ENCODE measurements at regions not wholly inside any gene's neighbourhood (a gene's known extent, or its start where the extent isn't known, plus 50 kb on each side); places are given as distances from the start of the nearest gene placed in this dataset.

DNA sequence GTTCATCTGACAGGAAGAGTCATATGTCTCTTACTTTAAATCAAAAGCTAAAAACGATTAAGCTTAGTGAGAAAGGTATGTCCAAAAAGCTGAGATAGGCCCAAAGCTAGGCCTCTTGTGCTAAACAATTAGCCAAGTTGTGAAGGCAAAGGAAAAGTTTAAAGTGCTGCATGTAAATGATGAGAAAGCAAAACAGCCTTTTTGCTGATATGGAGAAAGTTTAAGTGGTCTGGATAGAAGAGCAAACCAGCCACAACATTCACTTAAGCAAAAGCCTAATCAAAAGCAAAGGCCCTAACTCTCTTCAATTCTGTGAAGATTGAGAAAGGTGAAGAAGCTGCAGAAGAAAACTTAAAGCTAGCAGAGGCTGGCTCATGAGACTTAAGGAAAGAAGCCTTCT lies 511.3 kb upstream of the FAM98A start:
- ATAC-seq (no peak), DNase-seq (ENCODE audit: low spot score) (no peak)
- POLR2A ChIA-PET, result no interaction called here
- H3K36me3 Mint-ChIP-seq, result no peaks in the 10 kb centered on the region
- peaks cover 5% of the 10 kb centered on the region for H3K9me3 Mint-ChIP-seq
- CTCF ChIA-PET, result interaction anchor here (1.4 kb wide), 1 partner anchor 460 kb away, joined by 3 read pairs; no protein-coding TSS in a partner anchor
- peaks cover 3% of the 10 kb centered on the region; the same call in 1 of the 2 replicates for H3K4me1 Mint-ChIP-seq
- no peak overlapping the region for H3K4me3 Mint-ChIP-seq
- no peaks in the 10 kb centered on the region; the same call in 1 of the 2 replicates for H3K27me3 Mint-ChIP-seq (ENCODE audit: low read depth)
- H3K27ac Mint-ChIP-seq, result no peak overlapping the region
- TF ChIP-seq TP53 (CRISPR knock-in tag; IDR thresholded peaks at IDR 0.05), result no peak
- no peak for TF ChIP-seq RORB (CRISPR knock-in tag; IDR thresholded peaks at IDR 0.05)
- no peak for TF ChIP-seq NFATC4 (CRISPR knock-in tag; IDR thresholded peaks at IDR 0.05)
- no peak for TF ChIP-seq NR1H2 (CRISPR knock-in tag; IDR thresholded peaks at IDR 0.05)
- TF ChIP-seq ZNF232 (CRISPR knock-in tag; IDR thresholded peaks at IDR 0.05), result no peak

DNA sequence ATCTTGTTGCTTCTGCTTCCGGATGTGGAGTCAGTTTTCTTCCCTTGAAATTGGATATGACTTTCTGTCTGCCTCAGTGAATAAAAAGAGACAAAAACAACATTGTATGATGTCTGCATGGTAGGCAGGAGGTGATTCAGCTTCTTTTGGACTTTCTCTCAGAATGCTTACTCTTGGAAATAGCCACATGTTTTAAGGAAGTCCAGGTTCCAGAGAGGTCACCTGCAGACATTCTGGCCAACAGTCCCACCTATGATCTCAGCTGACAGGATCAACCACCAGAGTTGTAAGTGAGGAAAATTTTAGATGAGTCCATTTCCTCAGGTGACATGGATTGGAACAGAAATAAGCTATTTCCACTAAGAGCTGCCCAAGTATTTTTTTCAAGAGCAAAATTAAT lies 508.7 kb upstream of the FAM98A start:
- ATAC-seq (no peak), DNase-seq (ENCODE audit: low spot score) (no peak)
- no peak for TF ChIP-seq RORB (CRISPR knock-in tag; IDR thresholded peaks at IDR 0.05)
- TF ChIP-seq CBFB (CRISPR knock-in tag; IDR thresholded peaks at IDR 0.05; ENCODE audit: low read depth), result no peak
- TF ChIP-seq, protein P1, sequence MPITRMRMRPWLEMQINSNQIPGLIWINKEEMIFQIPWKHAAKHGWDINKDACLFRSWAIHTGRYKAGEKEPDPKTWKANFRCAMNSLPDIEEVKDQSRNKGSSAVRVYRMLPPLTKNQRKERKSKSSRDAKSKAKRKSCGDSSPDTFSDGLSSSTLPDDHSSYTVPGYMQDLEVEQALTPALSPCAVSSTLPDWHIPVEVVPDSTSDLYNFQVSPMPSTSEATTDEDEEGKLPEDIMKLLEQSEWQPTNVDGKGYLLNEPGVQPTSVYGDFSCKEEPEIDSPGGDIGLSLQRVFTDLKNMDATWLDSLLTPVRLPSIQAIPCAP (CRISPR knock-in tag; IDR thresholded peaks at IDR 0.05), result no peak
- no peak for TF ChIP-seq TCF7 (CRISPR knock-in tag; IDR thresholded peaks at IDR 0.05; ENCODE audit: low read depth)
- no peak for TF ChIP-seq MYBL2 (CRISPR knock-in tag; IDR thresholded peaks at IDR 0.05)
- TF ChIP-seq, protein P2, sequence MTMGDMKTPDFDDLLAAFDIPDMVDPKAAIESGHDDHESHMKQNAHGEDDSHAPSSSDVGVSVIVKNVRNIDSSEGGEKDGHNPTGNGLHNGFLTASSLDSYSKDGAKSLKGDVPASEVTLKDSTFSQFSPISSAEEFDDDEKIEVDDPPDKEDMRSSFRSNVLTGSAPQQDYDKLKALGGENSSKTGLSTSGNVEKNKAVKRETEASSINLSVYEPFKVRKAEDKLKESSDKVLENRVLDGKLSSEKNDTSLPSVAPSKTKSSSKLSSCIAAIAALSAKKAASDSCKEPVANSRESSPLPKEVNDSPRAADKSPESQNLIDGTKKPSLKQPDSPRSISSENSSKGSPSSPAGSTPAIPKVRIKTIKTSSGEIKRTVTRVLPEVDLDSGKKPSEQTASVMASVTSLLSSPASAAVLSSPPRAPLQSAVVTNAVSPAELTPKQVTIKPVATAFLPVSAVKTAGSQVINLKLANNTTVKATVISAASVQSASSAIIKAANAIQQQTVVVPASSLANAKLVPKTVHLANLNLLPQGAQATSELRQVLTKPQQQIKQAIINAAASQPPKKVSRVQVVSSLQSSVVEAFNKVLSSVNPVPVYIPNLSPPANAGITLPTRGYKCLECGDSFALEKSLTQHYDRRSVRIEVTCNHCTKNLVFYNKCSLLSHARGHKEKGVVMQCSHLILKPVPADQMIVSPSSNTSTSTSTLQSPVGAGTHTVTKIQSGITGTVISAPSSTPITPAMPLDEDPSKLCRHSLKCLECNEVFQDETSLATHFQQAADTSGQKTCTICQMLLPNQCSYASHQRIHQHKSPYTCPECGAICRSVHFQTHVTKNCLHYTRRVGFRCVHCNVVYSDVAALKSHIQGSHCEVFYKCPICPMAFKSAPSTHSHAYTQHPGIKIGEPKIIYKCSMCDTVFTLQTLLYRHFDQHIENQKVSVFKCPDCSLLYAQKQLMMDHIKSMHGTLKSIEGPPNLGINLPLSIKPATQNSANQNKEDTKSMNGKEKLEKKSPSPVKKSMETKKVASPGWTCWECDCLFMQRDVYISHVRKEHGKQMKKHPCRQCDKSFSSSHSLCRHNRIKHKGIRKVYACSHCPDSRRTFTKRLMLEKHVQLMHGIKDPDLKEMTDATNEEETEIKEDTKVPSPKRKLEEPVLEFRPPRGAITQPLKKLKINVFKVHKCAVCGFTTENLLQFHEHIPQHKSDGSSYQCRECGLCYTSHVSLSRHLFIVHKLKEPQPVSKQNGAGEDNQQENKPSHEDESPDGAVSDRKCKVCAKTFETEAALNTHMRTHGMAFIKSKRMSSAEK (CRISPR knock-in tag; IDR thresholded peaks at IDR 0.05; ENCODE audit: borderline replicate concordance), result no peak
- TF ChIP-seq ESRRA (CRISPR knock-in tag; IDR thresholded peaks at IDR 0.05; ENCODE audit: borderline replicate concordance), result no peak
- no peak for TF ChIP-seq HMGA2 (CRISPR knock-in tag; IDR thresholded peaks at IDR 0.05)
- TF ChIP-seq SMAD4 (CRISPR knock-in tag; IDR thresholded peaks at IDR 0.05), result no peak
- no peaks in the 10 kb centered on the region for H3K9me3 Mint-ChIP-seq
- no peak overlapping the region for H3K4me3 Mint-ChIP-seq
- H3K36me3 Mint-ChIP-seq, result no peaks in the 10 kb centered on the region
- ChIA-PET POLR2A (no interaction called here), CTCF (no interaction called here)
- H3K27me3 Mint-ChIP-seq (ENCODE audit: low read depth), result no peaks in the 10 kb centered on the region
- peaks cover 3% of the 10 kb centered on the region; the same call in 1 of the 2 replicates for H3K4me1 Mint-ChIP-seq
- H3K27ac Mint-ChIP-seq, result no peak overlapping the region

DNA sequence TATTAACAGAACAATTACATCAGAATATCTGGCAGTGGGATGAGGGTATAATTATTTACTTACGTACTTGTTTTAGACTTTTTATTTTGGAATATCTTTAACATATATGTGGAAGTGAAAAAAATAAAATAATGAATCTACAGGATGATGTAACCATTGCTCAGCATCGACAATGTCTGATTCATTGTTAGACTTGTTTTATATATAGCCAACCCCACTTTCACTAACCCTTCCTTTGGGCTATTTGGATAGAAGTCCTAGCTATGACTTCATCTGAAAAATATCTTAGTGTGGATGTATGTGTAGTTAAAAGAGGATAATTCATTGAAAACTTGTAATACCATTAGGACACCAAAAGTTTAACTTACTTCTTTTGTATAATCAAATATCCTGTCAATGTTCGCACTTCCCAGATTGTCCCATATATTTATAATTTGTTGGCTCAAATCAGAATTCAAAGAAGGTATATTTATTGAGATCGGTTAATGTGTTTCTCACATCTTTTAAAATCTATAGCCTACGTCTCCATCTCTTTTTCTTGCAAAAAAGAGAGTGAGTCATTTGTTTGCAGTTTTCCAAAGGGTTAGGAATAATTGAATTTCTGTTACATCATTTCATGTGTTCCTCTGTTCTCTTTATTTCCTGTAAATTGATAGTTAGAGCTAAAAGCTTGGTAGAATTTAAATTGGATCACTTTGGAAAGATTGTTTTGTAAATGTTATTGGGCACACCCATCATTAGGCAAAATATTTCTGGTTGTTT lies 506.1 kb upstream of the FAM98A start:
- ATAC-seq, result no peak
- Mint-ChIP-seq H3K4me1 (peaks cover 3% of the 10 kb centered on the region; the same call in 1 of the 2 replicates), H3K27ac (no peak overlapping the region), H3K36me3 (no peaks in the 10 kb centered on the region), H3K27me3 (ENCODE audit: low read depth) (no peaks in the 10 kb centered on the region), H3K4me3 (no peak overlapping the region), H3K9me3 (no peaks in the 10 kb centered on the region)
- no peak for DNase-seq (ENCODE audit: low spot score)
- ChIA-PET POLR2A (no interaction called here), CTCF (no interaction called here)
- TF ChIP-seq, protein P3, sequence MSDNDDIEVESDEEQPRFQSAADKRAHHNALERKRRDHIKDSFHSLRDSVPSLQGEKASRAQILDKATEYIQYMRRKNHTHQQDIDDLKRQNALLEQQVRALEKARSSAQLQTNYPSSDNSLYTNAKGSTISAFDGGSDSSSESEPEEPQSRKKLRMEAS (CRISPR knock-in tag; IDR thresholded peaks at IDR 0.05), result no peak
- TF ChIP-seq, protein P4, sequence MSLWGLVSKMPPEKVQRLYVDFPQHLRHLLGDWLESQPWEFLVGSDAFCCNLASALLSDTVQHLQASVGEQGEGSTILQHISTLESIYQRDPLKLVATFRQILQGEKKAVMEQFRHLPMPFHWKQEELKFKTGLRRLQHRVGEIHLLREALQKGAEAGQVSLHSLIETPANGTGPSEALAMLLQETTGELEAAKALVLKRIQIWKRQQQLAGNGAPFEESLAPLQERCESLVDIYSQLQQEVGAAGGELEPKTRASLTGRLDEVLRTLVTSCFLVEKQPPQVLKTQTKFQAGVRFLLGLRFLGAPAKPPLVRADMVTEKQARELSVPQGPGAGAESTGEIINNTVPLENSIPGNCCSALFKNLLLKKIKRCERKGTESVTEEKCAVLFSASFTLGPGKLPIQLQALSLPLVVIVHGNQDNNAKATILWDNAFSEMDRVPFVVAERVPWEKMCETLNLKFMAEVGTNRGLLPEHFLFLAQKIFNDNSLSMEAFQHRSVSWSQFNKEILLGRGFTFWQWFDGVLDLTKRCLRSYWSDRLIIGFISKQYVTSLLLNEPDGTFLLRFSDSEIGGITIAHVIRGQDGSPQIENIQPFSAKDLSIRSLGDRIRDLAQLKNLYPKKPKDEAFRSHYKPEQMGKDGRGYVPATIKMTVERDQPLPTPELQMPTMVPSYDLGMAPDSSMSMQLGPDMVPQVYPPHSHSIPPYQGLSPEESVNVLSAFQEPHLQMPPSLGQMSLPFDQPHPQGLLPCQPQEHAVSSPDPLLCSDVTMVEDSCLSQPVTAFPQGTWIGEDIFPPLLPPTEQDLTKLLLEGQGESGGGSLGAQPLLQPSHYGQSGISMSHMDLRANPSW (CRISPR knock-in tag; conservative IDR thresholded peaks at IDR 0.05; ENCODE audit: low read depth), result no peak
- TF ChIP-seq, protein P5, sequence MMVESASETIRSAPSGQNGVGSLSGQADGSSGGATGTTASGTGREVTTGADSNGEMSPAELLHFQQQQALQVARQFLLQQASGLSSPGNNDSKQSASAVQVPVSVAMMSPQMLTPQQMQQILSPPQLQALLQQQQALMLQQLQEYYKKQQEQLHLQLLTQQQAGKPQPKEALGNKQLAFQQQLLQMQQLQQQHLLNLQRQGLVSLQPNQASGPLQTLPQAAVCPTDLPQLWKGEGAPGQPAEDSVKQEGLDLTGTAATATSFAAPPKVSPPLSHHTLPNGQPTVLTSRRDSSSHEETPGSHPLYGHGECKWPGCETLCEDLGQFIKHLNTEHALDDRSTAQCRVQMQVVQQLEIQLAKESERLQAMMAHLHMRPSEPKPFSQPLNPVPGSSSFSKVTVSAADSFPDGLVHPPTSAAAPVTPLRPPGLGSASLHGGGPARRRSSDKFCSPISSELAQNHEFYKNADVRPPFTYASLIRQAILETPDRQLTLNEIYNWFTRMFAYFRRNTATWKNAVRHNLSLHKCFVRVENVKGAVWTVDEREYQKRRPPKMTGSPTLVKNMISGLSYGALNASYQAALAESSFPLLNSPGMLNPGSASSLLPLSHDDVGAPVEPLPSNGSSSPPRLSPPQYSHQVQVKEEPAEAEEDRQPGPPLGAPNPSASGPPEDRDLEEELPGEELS (CRISPR knock-in tag; IDR thresholded peaks at IDR 0.05), result no peak
- no peak for TF ChIP-seq SMAD3 (CRISPR knock-in tag; IDR thresholded peaks at IDR 0.05; ENCODE audit: borderline replicate concordance)
- TF ChIP-seq ESRRA (CRISPR knock-in tag; IDR thresholded peaks at IDR 0.05; ENCODE audit: borderline replicate concordance), result no peak

Measured in WTC11 (cell line).